ENCODE measurements at regions not wholly inside any gene's neighbourhood (a gene's known extent, or its start where the extent isn't known, plus 50 kb on each side); places are given as distances from the start of the nearest gene placed in this dataset.

DNA sequence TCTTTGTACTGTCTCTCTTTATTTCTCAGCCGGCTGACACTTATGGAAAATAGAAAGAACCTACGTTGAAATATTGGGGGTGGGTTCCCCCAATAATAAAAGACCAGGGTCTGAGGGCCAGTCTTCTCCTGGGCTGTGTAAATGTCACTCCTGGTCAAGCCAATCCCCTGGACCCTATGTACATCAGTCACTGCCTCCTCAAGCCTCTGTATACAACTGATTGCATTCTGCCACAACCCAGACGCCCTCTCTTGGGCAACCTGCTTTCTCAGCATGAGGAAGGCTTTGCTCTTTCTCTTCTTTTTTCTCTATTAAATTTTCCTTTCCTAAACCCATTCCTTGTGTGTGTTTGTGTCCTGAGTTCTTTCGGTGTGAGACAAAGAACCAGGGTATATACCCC lies 84.1 kb upstream of the SERBP1 start:
- TF ChIP-seq CTCF (IDR thresholded peaks at IDR 0.05) (no peak), POLR2A (IDR thresholded peaks at IDR 0.05) (no peak), POLR2AphosphoS5 (IDR thresholded peaks at IDR 0.05; ENCODE audit: insufficient read depth in 1 of 2, low read depth in 1 of 2) (no peak)
